Stimulated activated CD4-positive, alpha-beta T cell treated with anti-CD3 and anti-CD28 coated beads, TNF-alpha, amount 100 ng/mL, for 4 hours (primary cell): ENCODE measurements at regions not wholly inside any gene's neighbourhood (a gene's known extent, or its start where the extent isn't known, plus 50 kb on each side); places are given as distances from the start of the nearest gene placed in this dataset.
"Not testable (repeated sequence)": the region's sequence is repeated elsewhere in the genome, so short reads cannot be mapped to it uniquely, and the experiment has no call there.

Experiments
- DNase-seq, 3 experiments: peaks; one replicate each; pipeline ENCODE4 v3.0.0-alpha.2; 2020; ENCODE audit warnings: low read depth in 3 of 3

GRCh38 chr10:94125856-94126255, 132.1 kb downstream of the PLCE1 start:
- DNase-seq, result no peak

- no peak for DNase-seq
Observed at GRCh38 chr10:94129393-94130130, 135.8 kb downstream of the PLCE1 start.

- no peak for DNase-seq
Observed at GRCh38 chr10:94131885-94132284, 138.2 kb downstream of the PLCE1 start.

GRCh38 chr10:94133239-94133638, 139.5 kb downstream of the PLCE1 start:
- DNase-seq, result no peak

GRCh38 chr10:94137747-94138146, 144.0 kb downstream of the PLCE1 start:
- DNase-seq, result no peak

DNA sequence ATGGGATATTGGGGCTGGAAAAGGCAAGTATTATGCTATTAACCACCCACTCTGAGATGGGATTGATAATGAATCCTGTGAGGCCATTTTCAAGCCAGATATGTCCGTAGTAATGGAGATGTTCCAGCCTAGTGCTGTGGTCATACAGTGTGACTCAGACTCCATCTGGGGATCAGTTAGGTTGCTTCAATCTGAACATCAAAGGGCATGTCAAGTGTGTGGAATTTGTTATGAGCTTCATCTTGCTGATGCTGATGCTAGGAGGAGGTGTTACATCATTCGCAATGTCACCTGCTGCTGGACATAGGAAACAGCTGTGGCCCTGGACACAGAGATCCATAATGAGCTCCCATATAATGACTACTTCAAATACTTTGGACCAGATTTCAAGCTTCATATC, 144.7 kb downstream of the PLCE1 start:
- DNase-seq, result no peak

DNA sequence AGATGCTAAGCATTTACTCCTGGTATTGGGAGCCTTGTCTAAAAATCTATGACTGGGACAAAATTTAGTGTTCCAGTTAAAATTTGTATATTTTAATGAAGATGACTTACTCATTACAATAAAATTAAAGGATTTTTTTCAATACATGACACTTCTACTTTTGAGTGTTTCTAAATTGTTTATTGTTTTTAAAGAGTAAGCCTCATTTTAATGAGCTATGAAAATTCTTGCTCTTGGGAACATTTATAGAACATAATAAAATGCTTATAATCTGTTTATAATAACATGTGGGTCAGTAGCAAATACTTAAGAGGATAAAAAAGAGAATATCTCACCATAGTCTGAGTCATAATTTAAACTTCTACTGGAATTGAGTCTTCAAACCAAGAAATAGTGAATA, 149.5 kb downstream of the PLCE1 start:
- DNase-seq, result no peak

- no peak for DNase-seq
Observed at GRCh38 chr10:94146313-94146712, 152.6 kb downstream of the PLCE1 start.

- DNase-seq, result no peak
Observed at GRCh38 chr10:94146746-94147145, 153.0 kb downstream of the PLCE1 start.

- no peak for DNase-seq
Observed at GRCh38 chr10:94149702-94150101, 156.0 kb downstream of the PLCE1 start.

- DNase-seq, result no peak
Observed at GRCh38 chr10:94150541-94151184, 156.9 kb downstream of the PLCE1 start.

DNA sequence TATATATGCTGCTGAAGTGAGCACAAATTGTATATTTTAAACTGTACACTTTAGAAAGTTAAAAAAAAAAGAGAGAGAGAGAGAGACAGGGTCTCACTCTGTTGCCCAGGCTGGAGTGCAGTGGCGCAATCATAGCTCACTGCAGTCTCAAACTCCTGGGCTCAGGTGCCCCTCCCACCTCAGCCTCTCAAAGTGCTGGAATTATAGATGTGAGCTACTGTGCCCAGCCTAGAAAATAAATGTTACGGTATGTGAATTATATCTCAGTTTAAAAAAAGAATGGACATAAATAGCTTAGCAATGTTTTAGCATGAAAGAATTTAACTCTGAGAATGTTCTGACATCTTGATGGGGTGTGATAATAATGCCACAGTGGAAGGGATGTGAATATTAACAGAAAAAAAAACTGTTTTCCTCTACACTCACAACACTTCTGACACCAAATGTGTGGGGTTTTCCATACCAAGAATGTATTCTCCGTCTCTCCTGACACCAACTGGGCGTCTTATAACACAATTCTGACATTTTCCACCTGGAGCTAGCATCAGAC, 162.1 kb downstream of the PLCE1 start:
- DNase-seq, result no peak

- no peak for DNase-seq
Observed at GRCh38 chr10:94156453-94156852, 162.7 kb downstream of the PLCE1 start.

DNA sequence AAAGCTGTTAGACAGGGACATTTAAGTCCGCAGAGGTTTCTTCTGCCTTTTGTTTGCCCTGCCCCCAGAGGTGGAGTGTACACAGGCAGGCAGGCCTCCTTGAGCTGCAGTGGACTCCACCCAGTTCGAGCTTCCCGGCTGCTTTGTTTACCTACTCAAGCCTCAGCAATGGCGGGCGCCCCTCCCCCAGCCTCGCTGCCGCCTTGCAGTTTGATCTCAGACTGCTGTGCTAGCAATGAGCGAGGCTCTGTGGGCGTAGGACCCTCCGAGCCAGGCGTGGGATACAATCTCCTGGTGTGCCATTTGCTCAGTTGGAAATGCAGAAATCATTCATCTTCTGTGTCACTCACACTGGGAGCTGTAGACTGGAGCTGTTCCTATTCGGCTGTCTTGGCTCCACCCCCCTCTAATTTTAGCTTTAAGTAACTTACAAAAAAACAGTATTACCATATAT, 171.5 kb downstream of the PLCE1 start:
- not testable (repeated sequence) for DNase-seq

- DNase-seq, result no peak
Observed at GRCh38 chr10:94172332-94172731, 178.6 kb downstream of the PLCE1 start.

DNA sequence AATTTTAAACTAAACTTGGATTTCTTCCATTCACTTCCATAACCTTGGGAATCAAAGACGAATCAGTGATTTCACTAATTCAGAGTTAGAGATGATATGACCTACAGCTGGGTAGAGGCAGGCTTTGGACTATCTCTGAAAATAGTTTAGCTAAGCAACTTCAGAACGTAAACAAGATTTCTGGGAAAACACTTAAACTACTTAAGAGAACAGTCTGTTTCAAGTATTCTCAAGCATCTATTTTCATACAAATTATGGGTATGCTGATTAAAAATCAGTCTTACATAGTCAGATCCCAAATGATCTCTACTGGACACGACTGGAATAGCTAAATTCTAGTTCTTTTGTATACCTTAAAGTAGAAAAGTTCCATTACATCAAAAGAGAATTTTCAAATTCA, 179.9 kb downstream of the PLCE1 start:
- no peak for DNase-seq

DNA sequence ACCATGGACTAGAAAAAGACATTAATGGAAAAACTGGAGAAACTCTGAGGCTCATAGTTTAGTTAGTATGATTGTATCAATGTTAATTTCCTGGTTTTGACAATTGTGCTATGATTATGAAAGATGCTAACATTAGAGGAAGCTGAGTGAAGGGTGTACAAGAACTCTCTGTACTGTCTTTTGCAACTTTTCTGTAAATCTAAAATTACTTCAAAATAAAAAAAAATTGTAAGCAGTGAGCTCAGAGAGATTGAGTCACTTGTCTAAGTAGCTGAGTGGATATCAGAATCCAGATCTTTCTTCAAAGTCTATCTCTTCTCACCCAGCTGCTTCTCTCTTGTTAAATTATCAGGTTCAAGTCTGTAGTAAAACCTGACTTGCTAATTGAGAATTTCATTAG, 181.1 kb downstream of the PLCE1 start:
- DNase-seq, result no peak

GRCh38 chr10:94178475-94179253, 184.1 kb downstream of the NOC3L start:
- DNase-seq, result no peak

DNA sequence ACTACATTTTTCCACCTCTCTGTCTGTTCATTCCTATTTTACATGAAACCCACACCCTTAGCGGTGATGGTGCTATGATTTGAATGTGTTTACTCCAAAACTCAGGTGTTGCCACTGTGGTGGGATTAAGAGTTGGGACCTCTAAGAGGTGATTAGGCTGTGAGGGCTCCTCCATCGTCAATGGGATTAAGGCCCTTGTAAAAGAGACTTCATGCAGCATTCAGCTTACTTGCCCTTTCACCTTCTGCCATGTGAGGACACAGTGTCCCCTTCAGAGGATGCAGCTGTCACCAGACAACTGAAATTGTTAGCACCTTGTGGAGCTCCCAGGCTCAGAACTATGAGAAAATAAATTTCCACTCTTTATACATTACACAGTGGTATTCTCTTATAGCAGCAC, 182.2 kb downstream of the NOC3L start:
- no peak for DNase-seq

DNA sequence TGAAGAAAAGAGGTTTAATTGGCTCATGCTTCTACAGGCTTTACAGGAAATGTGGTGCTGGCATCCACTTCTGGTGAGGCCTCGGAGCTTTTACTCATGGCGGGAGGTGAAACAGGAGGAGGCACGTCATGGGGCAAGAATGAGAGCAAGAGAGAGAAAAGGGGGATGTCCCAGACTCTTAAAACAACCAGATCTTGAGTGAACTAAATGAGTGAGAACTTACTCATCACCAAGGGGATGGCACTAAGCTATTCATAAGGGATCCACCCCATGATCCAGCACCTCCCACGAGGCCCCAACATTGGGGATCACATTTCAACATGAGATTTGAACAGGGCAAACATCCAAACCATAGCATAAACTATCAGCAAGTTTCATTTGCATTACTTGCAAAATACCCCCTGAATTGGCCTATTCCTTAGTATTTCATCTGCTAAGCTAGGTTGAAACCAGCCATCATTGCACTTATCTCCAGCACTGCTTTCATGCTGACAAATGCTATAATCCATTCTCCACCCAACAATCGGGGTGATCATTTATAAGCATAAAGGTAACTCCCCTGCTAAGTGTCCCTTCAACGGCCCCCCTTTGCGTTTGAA, 179.0 kb downstream of the NOC3L start:
- DNase-seq, result no peak

- DNase-seq, result no peak
Observed at GRCh38 chr10:94186722-94187121, 176.0 kb downstream of the NOC3L start.

DNA sequence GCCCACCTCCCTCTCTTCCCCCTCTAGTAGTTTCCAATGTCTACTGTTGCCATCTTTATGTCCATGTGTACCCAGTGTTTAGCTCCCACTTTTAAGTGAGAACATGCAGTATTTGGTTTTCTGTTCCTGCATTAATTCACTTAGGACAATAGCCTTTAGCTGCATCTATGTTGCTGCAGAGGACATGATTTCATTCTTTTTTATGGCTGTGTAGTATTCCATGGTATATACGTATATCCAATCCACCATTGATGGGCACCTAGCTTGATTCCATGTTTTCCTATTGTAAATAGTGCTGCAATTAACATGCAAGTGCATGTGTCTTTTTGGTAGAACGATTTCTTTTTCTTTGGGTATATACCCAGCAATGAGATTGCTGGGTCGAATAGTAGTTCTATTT, 170.4 kb downstream of the NOC3L start:
- DNase-seq, result no peak
